Stimulated activated CD8-positive, alpha-beta memory T cell treated with anti-CD3 and anti-CD28 coated beads, Interleukin-12 subunit alpha, Interleukin-12 subunit beta, amount 100 ng/mL, for 24 hours (primary cell): ENCODE measurements at regions not wholly inside any gene's neighbourhood (a gene's known extent, or its start where the extent isn't known, plus 50 kb on each side); places are given as distances from the start of the nearest gene placed in this dataset.

Experiments used
- DNase-seq: peaks from one replicate; pipeline ENCODE4 v3.0.0-alpha.2; 2020; ENCODE audit errors: extremely low read depth

DNA sequence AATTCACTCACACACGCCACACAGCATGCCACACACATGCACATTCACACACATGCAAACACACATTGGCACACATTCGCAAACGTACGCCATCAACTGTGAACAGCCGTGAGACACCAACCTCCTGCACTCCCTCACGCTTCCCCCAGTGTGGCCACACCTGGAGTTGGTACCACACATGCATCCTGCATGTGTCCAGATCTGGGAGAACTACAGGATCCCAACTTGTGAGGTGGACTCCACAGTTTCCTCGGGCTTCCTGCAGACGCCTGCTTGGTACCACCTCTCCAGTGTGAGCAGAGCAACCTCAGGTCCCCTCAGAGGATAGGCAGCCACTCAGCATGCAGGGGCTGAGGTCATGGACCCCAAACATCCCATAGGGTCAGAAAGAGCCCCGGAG is 239.0 kb downstream of the EIPR1 start:
- no peak for DNase-seq

GRCh38 chr2:3137651-3138300 is 239.8 kb downstream of the EIPR1 start:
- no peak for DNase-seq

GRCh38 chr2:3135676-3136075 is 241.9 kb downstream of the EIPR1 start:
- no peak for DNase-seq

DNA sequence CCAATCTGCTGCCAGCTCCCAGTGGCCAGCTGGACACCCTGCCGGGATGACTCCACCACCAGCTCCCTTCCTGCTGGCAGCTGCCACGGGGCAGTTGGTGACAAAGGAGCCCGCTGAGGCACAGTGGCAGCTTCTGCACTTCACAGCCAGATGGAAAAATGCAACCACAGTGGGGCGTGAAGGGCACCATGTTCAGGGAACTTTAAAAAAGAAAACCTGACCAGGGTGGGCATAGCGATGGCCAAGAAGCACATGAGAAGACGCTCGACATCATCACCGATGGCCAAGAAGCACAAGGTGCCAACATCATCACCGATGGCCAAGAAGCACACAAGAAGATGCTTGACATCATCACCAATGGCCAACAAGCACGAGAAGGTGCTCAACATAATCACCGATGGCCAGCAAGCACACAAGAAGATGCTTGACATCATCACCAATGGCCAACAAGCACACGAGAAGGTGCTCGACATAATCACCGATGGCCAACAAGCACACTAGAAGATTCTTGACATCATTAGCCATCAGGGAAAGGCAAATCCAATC is 243.5 kb downstream of the EIPR1 start:
- no peak for DNase-seq

- DNase-seq: no peak
These were observed 244.7 kb downstream of the EIPR1 start for GRCh38 chr2:3132966-3133365.

DNA sequence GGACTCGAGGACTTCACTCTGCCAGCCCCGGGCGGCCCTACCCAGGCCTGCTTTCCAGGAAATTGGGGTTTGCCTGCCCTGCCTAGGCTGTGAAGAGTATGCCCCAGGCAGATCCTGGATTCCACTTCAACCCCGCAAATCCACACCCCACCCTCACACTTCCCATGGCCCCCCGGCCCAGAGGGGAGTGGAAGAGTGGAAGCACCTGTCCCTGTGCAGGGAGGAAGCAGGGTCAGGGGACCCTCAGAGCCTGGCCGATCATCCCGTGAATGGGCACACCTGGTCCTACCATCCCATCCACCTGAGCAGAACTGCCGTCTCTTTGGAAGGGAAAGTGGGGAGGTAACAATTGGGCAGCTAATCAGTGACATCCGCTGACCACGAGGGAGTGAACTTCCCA is 245.2 kb downstream of the EIPR1 start:
- no peak for DNase-seq

DNA sequence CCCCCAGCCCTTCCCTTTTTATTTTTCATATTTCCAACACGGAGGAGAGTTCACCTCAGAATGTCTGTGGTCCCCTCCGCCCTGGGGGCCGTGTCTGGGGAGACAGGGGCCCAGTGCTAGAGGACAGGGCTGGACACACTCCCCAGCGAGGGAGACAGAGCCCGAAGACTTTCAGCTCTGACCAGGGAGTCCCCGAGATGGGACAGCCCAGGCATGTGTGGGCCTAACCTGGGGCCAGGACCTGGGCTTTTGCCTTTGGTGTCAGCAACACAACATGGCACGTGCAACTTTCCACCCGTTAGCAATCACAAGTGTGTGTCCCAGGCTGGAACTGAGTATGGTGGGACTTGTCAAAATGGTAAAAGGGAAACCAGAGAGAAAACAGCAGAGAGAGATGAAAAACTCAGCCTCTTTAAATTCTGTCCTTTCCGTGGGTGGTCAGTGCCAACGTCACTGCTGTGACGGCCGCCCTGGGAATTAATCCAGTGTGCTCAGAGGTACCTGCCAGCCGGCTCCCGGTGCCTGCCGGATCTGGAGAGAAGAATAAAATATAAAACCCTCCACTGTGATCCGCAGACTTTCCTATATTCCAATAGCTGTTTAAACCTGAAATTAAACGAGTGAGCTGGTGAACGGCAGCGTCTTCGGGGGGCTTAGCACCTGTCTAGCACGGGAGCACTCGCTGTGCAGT is 245.8 kb downstream of the EIPR1 start:
- DNase-seq: no peak

GRCh38 chr2:3130889-3131635 is 246.6 kb downstream of the EIPR1 start:
- DNase-seq: no peak

GRCh38 chr2:3130444-3130843 is 247.2 kb downstream of the EIPR1 start:
- no peak for DNase-seq

DNA sequence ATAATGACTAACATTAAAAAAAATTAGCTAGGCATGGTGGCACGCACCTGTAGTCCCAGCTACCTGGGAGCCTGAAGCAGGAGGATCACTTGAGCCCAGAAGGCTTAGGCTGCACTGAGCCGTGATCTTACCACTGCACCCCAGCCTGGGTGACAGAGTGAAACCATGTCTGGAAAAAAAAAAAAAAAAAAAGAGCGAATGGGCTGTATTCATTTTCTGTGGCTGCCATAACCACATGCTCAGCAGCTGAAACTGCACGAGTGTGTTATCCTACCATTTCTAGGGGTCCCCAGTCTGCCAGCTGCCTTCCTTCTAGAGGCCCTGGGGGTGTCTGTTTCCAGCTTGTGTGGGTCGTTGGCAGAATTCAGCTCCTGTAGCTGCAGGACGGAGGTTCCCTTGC is 247.8 kb downstream of the EIPR1 start:
- no peak for DNase-seq

- DNase-seq: no peak
These were observed 248.8 kb downstream of the EIPR1 start for GRCh38 chr2:3128786-3129185.

- DNase-seq: no peak
These were observed 249.9 kb downstream of the EIPR1 start for GRCh38 chr2:3127710-3128109.

GRCh38 chr2:3126911-3127621 is 250.6 kb downstream of the EIPR1 start:
- no peak for DNase-seq

DNA sequence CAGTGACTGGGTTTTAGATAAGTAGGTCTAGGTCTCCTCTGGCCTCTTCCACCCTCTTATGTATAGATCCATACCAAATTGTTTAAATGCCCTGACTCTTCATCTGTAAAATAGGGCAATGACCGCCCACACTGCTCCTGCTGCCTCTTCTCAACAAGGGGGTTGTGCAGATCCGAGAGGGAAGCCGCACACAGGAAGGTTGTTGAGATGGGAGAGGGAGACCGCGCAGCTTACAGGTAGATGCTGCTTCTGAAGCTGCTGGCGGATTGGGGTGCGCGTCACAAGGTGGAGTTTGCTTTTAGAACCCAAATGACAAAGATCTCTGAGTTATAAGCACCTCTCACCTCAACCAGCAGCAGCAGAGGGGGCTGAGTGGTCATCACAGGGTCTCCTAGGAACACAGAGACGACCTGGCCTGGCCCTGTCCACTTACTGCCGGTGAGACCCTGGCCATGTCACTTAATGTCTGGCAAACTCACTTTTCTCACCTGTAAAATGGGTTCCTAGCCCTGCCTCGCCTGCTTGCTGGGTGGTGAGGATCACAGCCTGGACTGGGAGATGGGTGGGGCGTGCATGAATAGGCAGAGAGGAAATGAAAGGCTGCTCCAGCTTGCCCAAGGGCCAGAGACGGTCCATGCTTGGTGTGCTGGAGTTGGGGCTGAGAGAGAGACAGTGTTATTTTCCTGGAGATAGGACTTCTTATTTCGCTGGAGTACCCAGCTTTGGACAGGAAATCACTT is 251.3 kb downstream of the EIPR1 start:
- no peak for DNase-seq

DNA sequence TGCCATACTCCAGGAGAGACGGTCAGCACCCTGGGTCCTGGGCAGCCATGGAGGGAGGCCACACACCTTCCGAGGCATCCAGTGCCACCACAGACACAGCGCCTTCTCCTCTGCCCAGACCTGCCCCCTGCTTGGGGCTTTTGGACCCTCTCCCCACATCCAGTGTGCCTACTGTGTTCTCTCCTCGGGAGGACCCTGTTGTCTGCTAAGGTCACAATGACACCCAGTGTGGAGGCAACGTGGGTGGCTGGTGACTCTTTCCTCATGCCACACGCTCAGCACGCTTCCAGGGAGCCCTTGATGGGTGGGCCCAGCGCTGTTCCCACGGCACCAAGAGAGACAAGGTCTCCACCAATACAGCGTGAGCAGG is 251.9 kb downstream of the EIPR1 start:
- no peak for DNase-seq

DNA sequence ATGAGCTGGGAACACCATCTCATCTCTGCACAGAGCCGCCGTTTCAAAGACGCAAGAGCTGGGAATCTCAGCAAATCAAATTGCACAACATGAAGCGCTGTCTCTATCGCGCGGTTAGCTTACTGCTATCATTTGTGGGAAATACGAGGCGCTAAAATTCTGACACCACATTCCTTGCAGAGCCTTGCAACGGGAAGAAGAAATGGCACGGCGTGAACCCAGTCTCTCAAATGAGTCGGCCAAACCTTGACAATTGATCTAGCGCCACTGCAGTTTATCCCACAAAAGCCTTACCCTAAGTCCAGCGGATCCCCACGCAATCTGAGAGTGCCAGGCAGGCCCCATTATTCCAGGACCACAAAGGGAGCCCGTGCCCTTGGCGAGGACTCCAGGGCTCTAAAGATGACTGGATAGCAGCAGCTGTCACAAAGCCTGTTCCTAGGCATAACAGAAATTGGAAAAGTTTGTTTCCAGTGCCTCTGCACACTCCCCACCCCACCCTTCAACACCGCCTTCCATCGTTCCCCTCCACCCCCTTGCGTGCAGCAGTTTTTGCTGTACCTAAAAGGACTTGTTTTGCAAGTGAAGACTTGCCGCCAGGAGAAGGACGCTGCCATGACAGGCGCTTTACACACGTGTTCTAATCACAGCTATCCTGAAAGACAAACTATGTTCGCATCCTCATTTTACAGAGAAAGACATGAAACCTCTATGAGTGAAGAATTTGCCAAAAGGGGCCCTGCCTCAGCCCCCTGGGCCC is 252.4 kb downstream of the EIPR1 start:
- DNase-seq: no peak

- no peak for DNase-seq
These were observed 255.1 kb downstream of the EIPR1 start for GRCh38 chr2:3122525-3122924.

DNA sequence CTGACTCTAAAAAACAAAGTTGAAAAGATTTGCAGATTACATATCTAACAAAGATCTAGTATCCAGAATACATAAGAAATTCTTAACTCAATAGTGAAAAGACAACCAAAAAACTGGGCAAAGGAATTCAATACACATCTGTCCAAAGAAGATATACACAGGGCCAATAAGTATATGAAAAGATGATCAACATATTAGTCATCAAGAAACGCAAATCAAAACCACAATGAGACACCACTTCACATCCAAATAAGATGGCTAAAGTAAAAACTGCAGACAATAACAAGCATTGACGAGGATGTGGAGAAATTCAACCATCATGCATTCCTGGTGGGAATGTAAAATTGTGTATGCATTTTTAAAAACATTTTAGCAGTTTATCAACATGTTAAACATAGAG is 256.0 kb downstream of the EIPR1 start:
- no peak for DNase-seq

DNA sequence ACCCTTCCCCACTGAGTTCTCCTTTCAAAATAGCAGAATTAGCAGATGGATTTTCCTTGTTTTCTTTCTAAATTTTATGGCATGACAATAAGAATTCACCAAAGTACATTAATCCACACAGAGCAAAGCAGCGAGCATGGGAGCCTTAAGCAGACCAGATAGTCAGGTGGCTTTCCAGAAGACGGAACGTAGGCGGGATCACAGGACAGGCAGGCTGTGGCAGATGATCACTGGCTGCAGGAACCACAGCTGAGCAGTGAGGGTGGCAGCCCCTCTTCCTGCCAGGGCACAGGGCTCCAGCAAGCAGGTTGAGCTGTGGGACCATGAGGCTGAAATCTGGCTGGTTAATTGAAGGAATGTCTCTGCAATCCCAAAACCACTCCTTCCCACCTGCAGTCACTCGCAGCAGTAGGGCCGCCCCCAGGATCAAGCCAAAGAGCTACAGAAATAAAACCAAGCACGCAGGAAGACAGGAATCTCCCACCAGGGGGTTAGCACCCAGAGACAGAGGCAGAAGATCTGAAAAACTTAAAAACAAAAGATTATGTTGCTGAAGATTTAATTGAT is 259.9 kb downstream of the EIPR1 start:
- DNase-seq: no peak

DNA sequence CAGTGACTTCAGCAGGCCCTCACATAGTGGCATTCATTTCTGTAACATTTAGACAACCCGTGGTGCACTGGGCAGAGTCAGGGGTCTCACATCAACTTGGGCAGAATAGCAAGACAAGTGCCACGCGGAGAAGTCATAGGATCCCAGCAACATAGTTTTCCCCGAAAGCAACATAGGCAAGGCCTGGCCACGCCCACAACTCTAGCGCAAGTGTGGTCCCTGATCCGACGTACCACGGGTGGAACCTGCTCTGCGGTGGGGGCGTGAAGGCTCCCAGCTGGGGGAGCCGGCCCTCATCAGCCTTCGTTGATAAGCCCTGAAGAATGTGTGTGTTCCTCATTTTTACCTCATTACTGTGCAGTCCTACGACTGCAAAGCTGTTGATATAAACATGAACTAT is 261.2 kb downstream of the EIPR1 start:
- no peak for DNase-seq
